Hematopoietic multipotent progenitor cell treated with erythropoietin and hydrocortisone succinate and interleukin-3 and kit ligand, for 8 days (in vitro differentiated cells): ENCODE measurements at regions not wholly inside any gene's neighbourhood (a gene's known extent, or its start where the extent isn't known, plus 50 kb on each side); places are given as distances from the start of the nearest gene placed in this dataset.

Experiments
- DNase-seq: peaks from one replicate; pipeline ENCODE4 v3.0.0-alpha.2; 2015

- DNase-seq = no peak
Observed at GRCh38 chr3:147760941-147761340, 351.8 kb downstream of the ZIC1 start.

GRCh38 chr3:147773116-147773630, 364.0 kb downstream of the ZIC1 start:
- DNase-seq = no peak

GRCh38 chr3:147775411-147775810, 366.2 kb downstream of the ZIC1 start:
- DNase-seq = no peak

- DNase-seq = no peak
Observed at GRCh38 chr3:147775816-147776530, 366.8 kb downstream of the ZIC1 start.

GRCh38 chr3:147793841-147794240, 384.7 kb downstream of the ZIC1 start:
- DNase-seq = no peak

GRCh38 chr3:147794596-147794995, 385.4 kb downstream of the ZIC1 start:
- no peak for DNase-seq

DNA sequence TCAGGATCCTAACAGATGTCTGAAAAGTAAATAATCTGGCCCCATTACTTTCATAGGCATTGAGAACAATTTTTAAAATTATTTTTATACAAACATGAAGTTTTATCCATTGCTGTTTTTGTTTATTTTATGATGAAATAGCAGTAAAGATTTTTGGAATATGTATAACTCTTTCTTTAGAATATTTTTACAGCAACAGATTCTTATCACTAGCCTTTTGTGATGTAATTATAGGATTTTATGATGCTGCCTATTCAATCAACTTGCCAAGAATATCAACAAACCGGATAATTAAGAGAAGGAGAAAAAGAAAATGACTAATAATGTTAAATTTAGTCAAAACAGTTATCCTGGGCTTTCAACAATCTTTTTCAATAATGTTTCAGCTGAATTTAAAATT, 386.3 kb downstream of the ZIC1 start:
- DNase-seq = no peak

GRCh38 chr3:147797095-147797494, 387.9 kb downstream of the ZIC1 start:
- no peak for DNase-seq

GRCh38 chr3:147799601-147800000, 390.4 kb downstream of the ZIC1 start:
- DNase-seq = no peak

- no peak for DNase-seq
Observed at GRCh38 chr3:147807776-147808175, 398.6 kb downstream of the ZIC1 start.

DNA sequence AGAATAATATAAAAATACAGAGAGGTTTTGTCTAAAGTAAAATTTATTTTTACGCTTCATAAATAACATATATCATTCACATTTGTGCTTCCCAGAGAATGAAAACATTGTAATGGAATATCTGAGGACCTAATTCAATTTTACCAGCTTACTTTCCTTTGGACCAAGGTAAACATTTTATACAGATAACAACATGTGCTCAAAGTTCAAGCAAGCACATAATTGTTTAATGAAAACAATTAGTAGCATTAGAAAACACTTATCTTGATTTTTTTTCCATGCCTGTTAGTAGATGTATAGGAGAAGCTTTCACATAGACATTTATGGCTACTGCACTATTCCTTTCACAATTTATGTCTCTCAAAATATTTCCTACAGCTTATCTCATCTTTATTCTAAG, 400.0 kb downstream of the ZIC1 start:
- no peak for DNase-seq

GRCh38 chr3:147812186-147812911, 403.2 kb downstream of the ZIC1 start:
- DNase-seq = no peak

- DNase-seq = no peak
Observed at GRCh38 chr3:147813256-147813655, 404.1 kb downstream of the ZIC1 start.

DNA sequence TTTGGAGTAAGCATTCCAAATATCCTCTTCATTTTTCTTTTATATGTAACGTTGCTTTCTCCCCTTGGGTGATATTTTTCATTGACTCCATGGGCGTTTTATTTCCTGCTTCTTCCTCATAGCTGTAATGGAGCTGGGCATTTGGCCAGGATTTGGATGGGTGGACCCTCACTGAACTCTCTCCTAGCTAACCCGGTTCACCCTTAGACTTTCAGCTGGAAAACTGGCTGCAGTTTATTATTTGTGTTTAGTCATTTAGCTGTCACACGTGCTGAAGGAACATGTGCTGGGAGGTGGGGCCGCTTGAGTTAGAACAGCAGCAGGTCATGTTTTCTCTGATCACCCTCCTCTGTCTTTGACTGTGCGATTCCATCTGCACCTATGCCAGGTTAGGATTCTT, 407.6 kb downstream of the ZIC1 start:
- DNase-seq = no peak

GRCh38 chr3:147832611-147833010, 423.4 kb downstream of the ZIC1 start:
- DNase-seq = no peak

- no peak for DNase-seq
Observed at GRCh38 chr3:147836330-147836729, 427.2 kb downstream of the ZIC1 start.

DNA sequence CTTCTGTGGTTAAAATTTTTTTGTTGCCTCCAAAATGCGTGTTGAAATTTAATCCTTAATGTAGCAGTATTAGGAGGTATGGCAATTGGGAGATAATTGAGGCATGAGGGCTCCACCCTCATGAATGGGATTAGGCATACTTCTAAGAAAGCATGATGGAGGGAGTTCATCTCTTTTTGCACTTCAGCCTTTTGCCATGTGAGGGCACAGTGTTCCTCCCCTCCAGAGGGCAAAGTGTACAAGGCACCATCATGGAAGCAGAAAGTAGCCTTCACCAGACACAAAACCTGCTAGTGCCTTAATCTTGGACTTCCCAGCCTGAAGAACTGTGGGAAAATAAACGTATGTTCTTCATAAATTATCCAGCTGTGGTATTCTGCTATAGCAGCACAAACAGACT, 429.5 kb downstream of the ZIC1 start:
- no peak for DNase-seq

DNA sequence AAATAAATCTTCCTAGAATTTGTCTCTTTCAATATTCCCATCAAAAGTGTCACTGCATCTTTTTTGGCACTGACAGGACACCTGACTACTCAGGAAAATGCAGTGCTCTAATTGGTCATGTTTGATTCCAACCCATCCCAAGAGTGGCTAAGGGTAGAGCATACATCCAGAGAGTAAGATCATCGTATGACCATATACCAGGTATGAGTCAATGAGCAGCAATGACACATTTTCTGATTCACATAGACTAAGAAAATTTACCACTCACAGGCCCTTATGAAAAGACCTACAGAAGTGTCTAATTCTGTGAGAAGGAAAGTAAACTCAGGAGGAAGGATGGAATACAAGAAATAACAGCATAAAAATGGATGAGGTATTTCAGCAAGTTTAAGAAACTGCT, 434.2 kb downstream of the ZIC1 start:
- DNase-seq = no peak

- DNase-seq = no peak
Observed at GRCh38 chr3:147846293-147846692, 437.1 kb downstream of the ZIC1 start.

DNA sequence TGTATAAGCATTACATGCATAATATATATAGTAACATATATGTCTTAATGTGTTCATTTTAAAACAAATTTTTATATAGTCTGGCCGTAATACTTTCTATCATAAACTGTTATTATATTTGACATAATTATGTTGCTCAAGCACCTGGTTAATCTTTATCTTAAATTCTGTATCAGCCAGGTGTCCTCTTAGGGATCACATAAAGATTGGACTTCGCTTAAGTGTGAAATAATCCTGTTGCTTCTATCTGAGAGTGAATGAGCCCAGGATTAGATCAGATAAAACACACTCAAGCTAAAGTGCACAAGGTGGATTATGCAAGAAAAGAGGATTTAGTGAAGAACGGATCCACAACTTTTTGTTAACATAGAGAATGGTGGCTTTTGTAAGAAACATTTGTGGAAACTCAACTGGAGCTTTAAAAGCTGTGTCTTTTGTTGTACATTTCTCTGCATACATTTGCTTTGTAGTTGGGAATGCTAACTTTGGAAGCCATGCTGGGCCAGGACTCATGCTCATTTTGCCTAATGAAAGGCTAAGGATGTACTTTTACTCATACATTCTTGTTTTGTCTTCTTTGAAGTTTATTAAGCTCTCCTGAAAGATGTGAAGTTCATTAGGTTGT, 437.8 kb downstream of the ZIC1 start:
- DNase-seq = no peak

DNA sequence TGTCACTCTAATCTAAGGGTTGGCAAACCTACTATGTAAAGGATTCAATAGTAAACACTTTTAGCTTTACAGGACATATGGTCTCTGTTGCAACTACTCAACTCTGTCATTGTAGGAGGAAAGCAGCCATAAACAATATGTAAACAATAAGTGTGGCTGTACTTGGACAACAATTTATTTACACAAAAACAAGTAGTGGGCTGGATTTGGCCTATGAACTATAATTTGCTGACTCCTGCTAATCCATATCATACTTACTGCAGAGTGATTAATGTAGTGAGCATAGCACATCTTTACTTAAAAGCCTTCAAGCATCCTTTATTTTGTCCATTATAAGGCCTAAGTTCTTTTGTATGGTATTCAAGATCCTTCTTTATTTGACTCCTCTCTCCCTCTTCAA, 441.9 kb downstream of the ZIC1 start:
- DNase-seq = no peak

DNA sequence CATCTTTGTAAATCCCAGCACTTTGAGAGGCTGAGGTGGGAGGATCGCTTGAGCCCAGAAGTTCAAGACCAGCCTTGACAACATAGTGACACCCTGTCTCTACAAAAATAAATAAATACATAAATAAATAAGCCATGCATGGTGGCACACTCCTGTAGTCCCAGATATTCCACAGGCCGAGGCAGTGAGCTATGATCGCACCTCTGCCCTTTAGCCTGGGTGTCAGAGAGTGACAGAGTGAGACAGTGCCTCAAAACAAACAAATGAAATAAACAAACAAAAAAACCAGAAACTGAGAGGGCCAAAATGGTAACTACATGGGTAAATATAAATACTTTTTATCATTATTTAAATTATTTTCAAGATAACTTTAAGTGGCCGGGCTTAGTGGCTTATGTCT, 445.4 kb downstream of the ZIC1 start:
- no peak for DNase-seq

GRCh38 chr3:147864754-147865354, 455.7 kb downstream of the ZIC1 start:
- no peak for DNase-seq

DNA sequence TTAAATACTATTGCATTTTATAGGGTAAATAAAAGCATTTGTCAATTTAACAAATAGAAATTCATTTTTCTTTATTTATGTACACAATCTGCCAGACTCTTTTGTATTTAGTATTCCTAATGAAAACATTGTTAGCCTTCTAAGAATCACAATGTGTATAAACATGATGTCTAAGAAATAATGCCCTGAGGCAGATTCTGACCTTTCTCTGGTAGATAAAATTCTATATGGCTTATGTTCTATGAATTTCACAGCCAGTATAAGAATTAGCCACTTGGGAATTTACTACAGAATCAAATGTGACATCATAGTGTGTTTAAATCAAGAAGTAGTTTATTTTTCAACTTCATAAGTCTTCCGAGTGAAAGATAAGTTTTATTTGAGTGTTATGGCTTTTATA, 457.4 kb downstream of the ZIC1 start:
- no peak for DNase-seq
